Muscle of leg (tissue), 3 donors: ENCODE measurements at regions not wholly inside any gene's neighbourhood (a gene's known extent, or its start where the extent isn't known, plus 50 kb on each side); places are given as distances from the start of the nearest gene placed in this dataset.
A peak's percentile ranks its signal among the peaks of the same experiment; 100 is the strongest.

ENCODE experiments used
- DNase-seq: peaks from one replicate; pipeline ENCODE4 v3.0.0; 2013
- H3K27ac ChIP-seq: one replicate; pipeline ENCODE4 v1.5.1; 2013; ENCODE audit warnings: mild to moderate bottlenecking, low read length, control low read depth
- H3K27me3 ChIP-seq: one replicate; pipeline ENCODE4 v1.6.1; 2013; ENCODE audit warnings: low read length; ENCODE audit not compliant: control insufficient read depth, insufficient read depth
- H3K36me3 ChIP-seq: one replicate; pipeline ENCODE4 v1.6.1; 2013; ENCODE audit warnings: low read length; ENCODE audit not compliant: control insufficient read depth, insufficient read depth
- H3K4me1 ChIP-seq: one replicate; pipeline ENCODE4 v1.6.1; 2013; ENCODE audit warnings: low read length; ENCODE audit not compliant: control insufficient read depth, insufficient read depth
- H3K4me3 ChIP-seq: one replicate; pipeline ENCODE4 v1.5.1; 2013; ENCODE audit warnings: low read length, control low read depth
- H3K9me3 ChIP-seq: replicated peaks from 2 replicates; pipeline ENCODE4 v1.6.1; 2013; ENCODE audit warnings: low read depth, low read length; ENCODE audit not compliant: control insufficient read depth
- WGBS: methylation state at CpG from one replicate; pipeline ENCODE4 v1.1.5; 2013; ENCODE audit warnings: missing lambda C conversion rate; ENCODE audit not compliant: insufficient coverage; 5-methylcytosine and 5-hydroxymethylcytosine counted together

GRCh38 chr5:17690473-17690872 is 56.2 kb downstream of the TAF11L14 start:
- Histone ChIP-seq H3K4me3 (no peak overlapping the region), H3K27ac (no peak overlapping the region), H3K4me1 (no peaks in the 10 kb centered on the region), H3K27me3 (no peaks in the 10 kb centered on the region), H3K36me3 (no peaks in the 10 kb centered on the region), H3K9me3 (no peaks in the 10 kb centered on the region)
- no peak for DNase-seq
- WGBS: no CpG with 5 or more reads among the region's 3 CpGs

GRCh38 chr5:17691762-17692161 is 57.5 kb downstream of the TAF11L14 start:
- Histone ChIP-seq H3K4me1 (no peaks in the 10 kb centered on the region), H3K4me3 (no peak overlapping the region), H3K36me3 (no peaks in the 10 kb centered on the region), H3K27ac (no peak overlapping the region), H3K27me3 (no peaks in the 10 kb centered on the region), H3K9me3 (no peaks in the 10 kb centered on the region)
- 60% methylated on average over 1 of the region's 1 CpG for WGBS
- no peak for DNase-seq

GRCh38 chr5:17694371-17694770 is 60.1 kb downstream of the TAF11L14 start:
- no peaks in the 10 kb centered on the region for H3K4me1 ChIP-seq
- no peak overlapping the region for H3K4me3 ChIP-seq
- H3K27ac ChIP-seq: no peak overlapping the region
- no peaks in the 10 kb centered on the region for H3K36me3 ChIP-seq
- DNase-seq: no peak
- H3K9me3 ChIP-seq: no peaks in the 10 kb centered on the region
- H3K27me3 ChIP-seq: no peaks in the 10 kb centered on the region

GRCh38 chr5:17694914-17695313 is 60.7 kb downstream of the TAF11L14 start:
- no peaks in the 10 kb centered on the region for H3K4me1 ChIP-seq
- no peak for DNase-seq
- no peak overlapping the region for H3K27ac ChIP-seq
- WGBS: no CpG with 5 or more reads among the region's 2 CpGs
- no peaks in the 10 kb centered on the region for H3K9me3 ChIP-seq
- no peaks in the 10 kb centered on the region for H3K36me3 ChIP-seq
- H3K4me3 ChIP-seq: no peak overlapping the region
- H3K27me3 ChIP-seq: no peaks in the 10 kb centered on the region

- Histone ChIP-seq H3K27me3 (no peaks in the 10 kb centered on the region), H3K4me3 (no peak overlapping the region), H3K4me1 (no peaks in the 10 kb centered on the region), H3K27ac (no peak overlapping the region), H3K9me3 (peaks cover 3% of the 10 kb centered on the region), H3K36me3 (no peaks in the 10 kb centered on the region)
- WGBS: no CpG with 5 or more reads among the region's 1 CpG
- peak; percentile 49 for DNase-seq
Measured at GRCh38 chr5:17696627-17697026, 62.4 kb downstream of the TAF11L14 start.

- DNase-seq: no peak
- Histone ChIP-seq H3K4me1 (no peaks in the 10 kb centered on the region), H3K4me3 (no peak overlapping the region), H3K27me3 (no peaks in the 10 kb centered on the region), H3K36me3 (no peaks in the 10 kb centered on the region), H3K9me3 (peaks cover 3% of the 10 kb centered on the region), H3K27ac (no peak overlapping the region)
- 67% methylated on average over 1 of the region's 3 CpGs for whole genome bisulfite sequencing
Measured at GRCh38 chr5:17697671-17698070, 63.4 kb downstream of the TAF11L14 start.

GRCh38 chr5:17709011-17709710 is 74.9 kb downstream of the TAF11L14 start:
- H3K4me1 ChIP-seq: no peaks in the 10 kb centered on the region
- no peaks in the 10 kb centered on the region for H3K36me3 ChIP-seq
- H3K27me3 ChIP-seq: no peaks in the 10 kb centered on the region
- H3K9me3 ChIP-seq: peaks cover 2% of the 10 kb centered on the region
- no peak overlapping the region for H3K27ac ChIP-seq
- WGBS: no CpG with 5 or more reads among the region's 2 CpGs
- H3K4me3 ChIP-seq: no peak overlapping the region
- DNase-seq: no peak

GRCh38 chr5:17713301-17713700 is 79.0 kb downstream of the TAF11L14 start:
- H3K9me3 ChIP-seq: no peaks in the 10 kb centered on the region
- WGBS: 100% methylated on average over 1 of the region's 1 CpG
- no peaks in the 10 kb centered on the region for H3K36me3 ChIP-seq
- H3K27ac ChIP-seq: no peak overlapping the region
- no peak for DNase-seq
- no peaks in the 10 kb centered on the region for H3K4me1 ChIP-seq
- H3K27me3 ChIP-seq: no peaks in the 10 kb centered on the region
- H3K4me3 ChIP-seq: no peak overlapping the region

- Histone ChIP-seq H3K9me3 (no peaks in the 10 kb centered on the region), H3K4me1 (no peaks in the 10 kb centered on the region), H3K36me3 (no peaks in the 10 kb centered on the region), H3K4me3 (no peak overlapping the region), H3K27ac (no peak overlapping the region), H3K27me3 (no peaks in the 10 kb centered on the region)
- DNase-seq: no peak
- WGBS: no CpG with 5 or more reads among the region's 4 CpGs
Measured at GRCh38 chr5:17714186-17714585, 79.9 kb downstream of the TAF11L14 start.

GRCh38 chr5:17719592-17719991 is 85.3 kb downstream of the TAF11L14 start:
- Histone ChIP-seq H3K4me3 (no peak overlapping the region), H3K27ac (no peak overlapping the region), H3K27me3 (no peaks in the 10 kb centered on the region), H3K36me3 (no peaks in the 10 kb centered on the region), H3K9me3 (no peaks in the 10 kb centered on the region), H3K4me1 (peaks cover 9% of the 10 kb centered on the region)
- DNase-seq: no peak
- WGBS: 89% methylated on average over 6 of the region's 9 CpGs

- Histone ChIP-seq H3K27ac (no peak overlapping the region), H3K4me3 (no peak overlapping the region), H3K9me3 (no peaks in the 10 kb centered on the region), H3K36me3 (no peaks in the 10 kb centered on the region), H3K4me1 (peaks cover 9% of the 10 kb centered on the region), H3K27me3 (no peaks in the 10 kb centered on the region)
- WGBS: no CpG with 5 or more reads among the region's 5 CpGs
- DNase-seq: peak; percentile 56
Measured at GRCh38 chr5:17720071-17720470, 85.8 kb downstream of the TAF11L14 start.
